ENCODE measurements at regions not wholly inside any gene's neighbourhood (a gene's known extent, or its start where the extent isn't known, plus 50 kb on each side); places are given as distances from the start of the nearest gene placed in this dataset.
A peak's percentile ranks its signal among the peaks of the same experiment; 100 is the strongest.
"Not testable (repeated sequence)": the region's sequence is repeated elsewhere in the genome, so short reads cannot be mapped to it uniquely, and the experiment has no call there.

DNA sequence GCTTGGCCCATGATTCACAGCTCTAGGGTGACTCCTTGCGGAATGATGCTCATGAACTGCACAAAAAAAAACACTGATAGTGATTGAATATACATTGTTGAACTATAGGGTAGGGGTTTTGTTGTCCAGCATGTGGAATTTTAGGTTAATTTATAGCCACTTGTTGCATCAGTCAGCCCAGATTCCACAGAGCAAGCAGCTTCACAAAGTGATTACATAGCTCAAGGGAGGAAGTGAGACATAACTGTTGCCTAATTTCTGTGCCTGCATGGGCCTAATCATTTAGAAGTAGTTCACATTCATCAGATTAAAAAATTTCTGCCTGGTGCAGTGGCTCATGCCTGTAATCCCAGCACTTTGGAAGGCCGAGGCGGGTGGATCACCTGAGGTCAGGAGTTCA, 142.2 kb upstream of the ZNF722 start:
- not testable (repeated sequence) for DNase-seq (ENCODE audit: low read depth in 6 of 9, low spot score in 9 of 9); H3K27ac ChIP-seq (ENCODE audit: low read depth in 1 of 2, low read length in 1 of 2); H3K36me3 ChIP-seq (ENCODE audit: control insufficient read depth in 2 of 2, insufficient read depth in 2 of 2, low read length in 1 of 2); H3K4me1 ChIP-seq (ENCODE audit: control insufficient read depth in 2 of 2, insufficient read depth in 2 of 2, low read length in 2 of 2); H3K4me3 ChIP-seq (ENCODE audit: low read length in 2 of 2); H3K27me3 ChIP-seq (ENCODE audit: control insufficient read depth in 2 of 2, insufficient read depth in 1 of 2, low read length in 1 of 2)
- peaks cover 0 to 16% of the 10 kb centered on the region in 2 donors for H3K9me3 ChIP-seq (ENCODE audit: control insufficient read depth in 2 of 2, insufficient read depth in 1 of 2, low read length in 1 of 2)
- 92% methylated on average over 3 of the region's 3 CpGs for WGBS

DNA sequence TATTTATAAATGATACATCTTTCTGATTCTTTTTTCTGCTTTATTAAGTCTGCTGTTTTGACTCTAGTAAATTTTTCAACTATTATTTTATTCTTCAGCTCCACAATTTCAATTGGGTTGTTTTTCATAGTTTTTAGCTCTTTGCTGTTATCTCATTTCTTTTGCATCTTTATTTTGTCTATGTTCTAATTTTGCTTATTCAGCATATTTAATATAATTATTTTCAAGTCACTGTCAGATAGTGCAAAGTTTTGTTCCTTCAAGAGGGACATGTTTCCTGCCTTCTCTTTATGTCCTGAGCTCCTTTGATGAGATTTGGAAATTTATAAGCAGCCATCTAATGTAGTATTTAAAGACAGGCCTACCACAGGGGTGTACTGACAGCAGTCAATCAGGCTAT, 131.5 kb upstream of the ZNF722 start:
- DNase-seq (ENCODE audit: low read depth in 6 of 9, low spot score in 9 of 9) = no peak
- Histone ChIP-seq H3K9me3 (ENCODE audit: control insufficient read depth in 2 of 2, insufficient read depth in 1 of 2, low read length in 1 of 2) (peaks cover 0 to 17% of the 10 kb centered on the region in 2 donors), H3K27me3 (ENCODE audit: control insufficient read depth in 2 of 2, insufficient read depth in 1 of 2, low read length in 1 of 2) (no peaks in the 10 kb centered on the region), H3K27ac (ENCODE audit: low read depth in 1 of 2, low read length in 1 of 2) (no peak overlapping the region), H3K36me3 (ENCODE audit: control insufficient read depth in 2 of 2, insufficient read depth in 2 of 2, low read length in 1 of 2) (no peaks in the 10 kb centered on the region), H3K4me1 (ENCODE audit: control insufficient read depth in 2 of 2, insufficient read depth in 2 of 2, low read length in 2 of 2) (no peaks in the 10 kb centered on the region), H3K4me3 (ENCODE audit: low read length in 2 of 2) (no peak overlapping the region)

DNA sequence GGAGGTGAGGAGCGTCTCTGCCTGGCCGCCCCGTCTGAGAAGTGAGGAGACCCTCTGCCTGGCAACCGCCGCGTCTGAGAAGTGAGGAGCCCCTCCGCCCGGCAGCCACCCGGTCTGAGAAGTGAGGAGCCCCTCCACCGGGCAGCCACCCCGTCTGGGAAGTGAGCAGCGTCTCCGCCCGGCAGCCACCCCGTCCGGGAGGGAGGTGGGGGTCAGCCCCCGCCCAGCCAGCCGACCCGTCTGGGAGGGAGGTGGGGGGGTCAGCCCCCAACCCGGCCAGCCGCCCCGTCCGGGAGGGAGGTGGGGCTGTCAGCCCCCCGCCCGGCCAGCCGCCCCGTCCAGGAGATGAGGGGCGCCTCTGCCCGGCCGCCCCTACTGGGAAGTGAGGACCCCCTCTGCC, 124.4 kb upstream of the ZNF722 start:
- H3K9me3 ChIP-seq (ENCODE audit: control insufficient read depth in 2 of 2, insufficient read depth in 1 of 2, low read length in 1 of 2); DNase-seq (ENCODE audit: low read depth in 6 of 9, low spot score in 9 of 9); H3K36me3 ChIP-seq (ENCODE audit: control insufficient read depth in 2 of 2, insufficient read depth in 2 of 2, low read length in 1 of 2); H3K27me3 ChIP-seq (ENCODE audit: control insufficient read depth in 2 of 2, insufficient read depth in 1 of 2, low read length in 1 of 2); H3K4me3 ChIP-seq (ENCODE audit: low read length in 2 of 2); H3K4me1 ChIP-seq (ENCODE audit: control insufficient read depth in 2 of 2, insufficient read depth in 2 of 2, low read length in 2 of 2); H3K27ac ChIP-seq (ENCODE audit: low read depth in 1 of 2, low read length in 1 of 2): not testable (repeated sequence)
- 95% methylated on average over 30 of the region's 30 CpGs for WGBS

GRCh38 chr7:63876707-63877322, 121.8 kb upstream of the ZNF722 start:
- WGBS = 88% methylated on average over 1 of the region's 1 CpG
- no peak overlapping the region for H3K27ac ChIP-seq (ENCODE audit: low read depth in 1 of 2, low read length in 1 of 2)
- no peaks in the 10 kb centered on the region for H3K4me1 ChIP-seq (ENCODE audit: control insufficient read depth in 2 of 2, insufficient read depth in 2 of 2, low read length in 2 of 2)
- H3K4me3 ChIP-seq (ENCODE audit: low read length in 2 of 2) = no peak overlapping the region
- no peak for DNase-seq (ENCODE audit: low read depth in 6 of 9, low spot score in 9 of 9)
- no peaks in the 10 kb centered on the region for H3K9me3 ChIP-seq (ENCODE audit: control insufficient read depth in 2 of 2, insufficient read depth in 1 of 2, low read length in 1 of 2)
- H3K36me3 ChIP-seq (ENCODE audit: control insufficient read depth in 2 of 2, insufficient read depth in 2 of 2, low read length in 1 of 2) = no peaks in the 10 kb centered on the region
- H3K27me3 ChIP-seq (ENCODE audit: control insufficient read depth in 2 of 2, insufficient read depth in 1 of 2, low read length in 1 of 2) = no peaks in the 10 kb centered on the region

DNA sequence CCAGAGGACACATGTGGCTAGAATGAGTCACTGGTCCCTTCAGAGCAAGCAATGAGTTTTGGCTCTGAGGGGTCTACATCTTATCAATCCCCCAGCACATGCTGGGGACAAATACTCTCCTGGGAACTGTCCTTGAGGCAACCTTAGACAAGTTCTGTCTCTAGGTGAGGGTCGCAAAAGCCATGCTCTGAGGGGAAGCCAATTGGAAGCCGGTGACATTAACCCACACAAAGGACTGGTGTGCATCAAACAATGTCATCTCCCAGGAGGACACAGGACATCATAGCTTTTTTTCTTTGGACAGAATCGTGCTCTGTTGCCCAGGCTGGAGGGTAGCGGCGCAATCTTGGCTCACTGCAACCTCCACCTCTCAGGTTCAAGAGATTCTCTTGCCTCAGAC, 111.6 kb upstream of the ZNF722 start:
- Histone ChIP-seq H3K4me1 (ENCODE audit: control insufficient read depth in 2 of 2, insufficient read depth in 2 of 2, low read length in 2 of 2) (no peaks in the 10 kb centered on the region), H3K27ac (ENCODE audit: low read depth in 1 of 2, low read length in 1 of 2) (no peak overlapping the region), H3K4me3 (ENCODE audit: low read length in 2 of 2) (no peak overlapping the region), H3K9me3 (ENCODE audit: control insufficient read depth in 2 of 2, insufficient read depth in 1 of 2, low read length in 1 of 2) (peaks cover 5 to 65% of the 10 kb centered on the region in 2 donors), H3K27me3 (ENCODE audit: control insufficient read depth in 2 of 2, insufficient read depth in 1 of 2, low read length in 1 of 2) (no peaks in the 10 kb centered on the region), H3K36me3 (ENCODE audit: control insufficient read depth in 2 of 2, insufficient read depth in 2 of 2, low read length in 1 of 2) (no peaks in the 10 kb centered on the region)
- WGBS = 74% methylated on average over 5 of the region's 5 CpGs
- DNase-seq (ENCODE audit: low read depth in 6 of 9, low spot score in 9 of 9) = no peak

DNA sequence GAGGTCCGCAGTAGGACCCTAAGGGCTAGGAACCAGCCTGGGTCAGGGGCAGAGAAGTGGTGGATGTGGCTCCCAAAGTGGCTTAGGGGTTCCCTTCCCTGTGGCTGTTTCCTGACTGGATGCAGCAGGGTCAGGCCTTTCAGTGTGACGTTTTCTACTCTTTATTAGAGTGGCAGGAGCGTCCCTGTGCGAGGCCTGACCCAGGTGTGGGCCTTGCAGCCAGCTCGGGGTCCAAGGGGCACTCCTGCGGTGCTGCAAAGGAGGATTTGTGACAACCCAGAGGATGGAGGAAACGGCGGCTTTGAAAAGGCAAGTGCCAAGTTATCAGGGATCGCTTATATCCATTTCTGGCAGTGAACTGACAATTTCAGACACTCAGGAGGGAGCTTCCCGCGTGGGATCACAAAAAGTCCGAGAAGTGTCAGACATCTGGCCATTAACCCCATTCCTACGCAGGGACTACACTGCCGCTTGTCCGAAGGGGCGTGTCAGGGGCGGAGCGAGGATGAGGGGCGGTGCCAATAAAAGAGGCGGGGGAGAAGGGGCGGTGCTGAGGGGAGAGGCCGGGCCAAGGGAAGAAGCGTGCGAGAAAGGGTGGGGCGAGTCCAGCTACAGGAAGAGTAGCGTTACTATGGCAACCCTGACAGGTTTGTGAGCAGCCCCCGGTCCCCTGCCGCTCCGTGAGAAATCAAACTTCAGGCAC, 98.8 kb upstream of the ZNF722 start:
- H3K4me3 ChIP-seq (ENCODE audit: low read length in 2 of 2) = peak overlapping the region in 1 of 2 donors; percentile 37
- H3K27ac ChIP-seq (ENCODE audit: low read depth in 1 of 2, low read length in 1 of 2) = no peak overlapping the region
- peaks cover 4 to 28% of the 10 kb centered on the region in 2 donors for H3K9me3 ChIP-seq (ENCODE audit: control insufficient read depth in 2 of 2, insufficient read depth in 1 of 2, low read length in 1 of 2)
- H3K36me3 ChIP-seq (ENCODE audit: control insufficient read depth in 2 of 2, insufficient read depth in 2 of 2, low read length in 1 of 2) = no peaks in the 10 kb centered on the region
- H3K27me3 ChIP-seq (ENCODE audit: control insufficient read depth in 2 of 2, insufficient read depth in 1 of 2, low read length in 1 of 2) = no peaks in the 10 kb centered on the region
- WGBS = 45% methylated on average over 29 of the region's 29 CpGs
- no peaks in the 10 kb centered on the region for H3K4me1 ChIP-seq (ENCODE audit: control insufficient read depth in 2 of 2, insufficient read depth in 2 of 2, low read length in 2 of 2)
- DNase-seq (ENCODE audit: low read depth in 6 of 9, low spot score in 9 of 9) = peak in 3 of 9 donors; percentile 19 to 59 (median 23)

DNA sequence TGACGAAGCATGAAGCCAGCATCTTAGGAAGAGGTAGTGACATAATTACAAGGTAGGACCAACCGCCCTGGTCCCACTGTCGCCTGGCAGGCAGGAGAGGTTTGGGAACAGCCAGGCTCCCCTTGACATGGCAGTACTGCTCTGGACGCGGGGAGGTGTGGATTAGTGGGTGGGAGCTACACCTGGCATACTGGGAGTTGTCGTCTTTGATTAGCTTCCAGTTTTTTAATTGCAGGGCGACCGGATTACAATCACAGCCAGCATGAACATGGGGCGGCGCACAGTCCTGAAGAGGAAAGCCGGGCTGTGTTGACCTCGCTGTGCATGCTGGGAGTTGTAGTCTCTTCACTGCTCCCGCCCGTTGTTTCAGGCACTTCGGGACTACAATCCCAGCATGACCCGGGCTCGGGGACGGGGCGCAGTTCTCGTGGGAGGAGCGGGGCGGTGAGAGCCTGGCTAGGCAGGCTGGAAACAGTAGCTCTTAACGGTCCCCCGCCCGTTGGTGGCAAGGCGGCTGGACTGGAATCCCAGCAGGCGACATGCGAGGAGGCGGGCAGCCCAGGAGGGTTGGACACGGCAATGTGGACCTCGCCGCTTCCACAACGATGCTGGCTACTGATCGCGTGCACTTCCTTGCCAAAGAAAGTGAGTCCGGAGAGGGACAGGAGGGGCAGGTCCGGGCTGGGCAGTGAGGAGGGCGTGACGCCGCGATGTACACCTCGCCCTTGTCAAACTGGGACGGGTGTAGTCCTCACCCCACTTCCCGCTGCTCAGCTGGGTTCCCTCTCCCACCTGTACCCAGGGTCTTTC, 98.0 kb upstream of the ZNF722 start:
- Histone ChIP-seq H3K4me1 (ENCODE audit: control insufficient read depth in 2 of 2, insufficient read depth in 2 of 2, low read length in 2 of 2) (no peaks in the 10 kb centered on the region), H3K9me3 (ENCODE audit: control insufficient read depth in 2 of 2, insufficient read depth in 1 of 2, low read length in 1 of 2) (peaks cover 4 to 28% of the 10 kb centered on the region in 2 donors), H3K36me3 (ENCODE audit: control insufficient read depth in 2 of 2, insufficient read depth in 2 of 2, low read length in 1 of 2) (no peaks in the 10 kb centered on the region), H3K27ac (ENCODE audit: low read depth in 1 of 2, low read length in 1 of 2) (no peak overlapping the region), H3K4me3 (ENCODE audit: low read length in 2 of 2) (peak overlapping the region in 1 of 2 donors; percentile 37), H3K27me3 (ENCODE audit: control insufficient read depth in 2 of 2, insufficient read depth in 1 of 2, low read length in 1 of 2) (no peaks in the 10 kb centered on the region)
- DNase-seq (ENCODE audit: low read depth in 6 of 9, low spot score in 9 of 9) = peak in 5 of 9 donors; percentile 14 to 90 (median 71)
- WGBS = 38% methylated on average over 44 of the region's 44 CpGs

GRCh38 chr7:63901204-63901506, 97.5 kb upstream of the ZNF722 start:
- H3K27me3 ChIP-seq (ENCODE audit: control insufficient read depth in 2 of 2, insufficient read depth in 1 of 2, low read length in 1 of 2); H3K36me3 ChIP-seq (ENCODE audit: control insufficient read depth in 2 of 2, insufficient read depth in 2 of 2, low read length in 1 of 2); H3K27ac ChIP-seq (ENCODE audit: low read depth in 1 of 2, low read length in 1 of 2); DNase-seq (ENCODE audit: low read depth in 6 of 9, low spot score in 9 of 9); H3K4me1 ChIP-seq (ENCODE audit: control insufficient read depth in 2 of 2, insufficient read depth in 2 of 2, low read length in 2 of 2): not testable (repeated sequence)
- H3K9me3 ChIP-seq (ENCODE audit: control insufficient read depth in 2 of 2, insufficient read depth in 1 of 2, low read length in 1 of 2) = peaks cover 4 to 32% of the 10 kb centered on the region in 2 donors
- WGBS = 29% methylated on average over 16 of the region's 16 CpGs
- peak overlapping the region in 1 of 2 donors; percentile 37 for H3K4me3 ChIP-seq (ENCODE audit: low read length in 2 of 2)

DNA sequence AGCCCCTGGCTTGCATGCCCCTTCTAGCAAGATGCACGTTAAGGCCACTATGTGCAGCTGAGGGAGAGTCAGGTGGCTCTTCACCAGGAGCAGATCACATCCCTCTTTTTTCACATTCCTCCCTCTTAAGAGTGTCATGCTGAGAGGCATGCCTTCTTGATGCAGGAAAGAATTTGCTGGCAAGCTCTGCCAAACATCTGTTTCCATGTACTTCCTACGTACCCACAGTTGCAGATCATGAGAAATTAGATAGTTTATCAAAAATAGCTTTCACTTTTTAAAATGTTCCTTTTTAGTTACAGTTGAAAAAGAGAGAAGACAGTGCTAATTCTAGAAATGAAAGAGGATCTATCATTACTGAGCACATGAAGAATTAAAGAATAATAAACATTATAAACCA, 79.7 kb upstream of the ZNF722 start:
- no peaks in the 10 kb centered on the region for H3K36me3 ChIP-seq (ENCODE audit: control insufficient read depth in 2 of 2, insufficient read depth in 2 of 2, low read length in 1 of 2)
- DNase-seq (ENCODE audit: low read depth in 6 of 9, low spot score in 9 of 9) = no peak
- 42% methylated on average over 2 of the region's 2 CpGs for WGBS
- no peaks in the 10 kb centered on the region for H3K27me3 ChIP-seq (ENCODE audit: control insufficient read depth in 2 of 2, insufficient read depth in 1 of 2, low read length in 1 of 2)
- H3K4me1 ChIP-seq (ENCODE audit: control insufficient read depth in 2 of 2, insufficient read depth in 2 of 2, low read length in 2 of 2) = no peaks in the 10 kb centered on the region
- H3K9me3 ChIP-seq (ENCODE audit: control insufficient read depth in 2 of 2, insufficient read depth in 1 of 2, low read length in 1 of 2) = peaks cover 0 to 12% of the 10 kb centered on the region in 2 donors
- no peak overlapping the region for H3K27ac ChIP-seq (ENCODE audit: low read depth in 1 of 2, low read length in 1 of 2)
- H3K4me3 ChIP-seq (ENCODE audit: low read length in 2 of 2) = no peak overlapping the region
